Neural cell (in vitro differentiated cells): ENCODE measurements at regions not wholly inside any gene's neighbourhood (a gene's known extent, or its start where the extent isn't known, plus 50 kb on each side); places are given as distances from the start of the nearest gene placed in this dataset.

Source experiments
- CTCF ChIP-seq: fragments of 450-650 bp; IDR thresholded peaks from 2 replicates; pipeline ENCODE4 v1.5.1; 2014; ENCODE audit warnings: antibody characterized with exemption, mild to moderate bottlenecking, moderate library complexity; ENCODE audit not compliant: poor library complexity, severe bottlenecking
- EP300 ChIP-seq: fragments of 450-650 bp; conservative IDR thresholded peaks from 2 replicates; pipeline ENCODE4 v1.6.1; 2014; ENCODE audit warnings: antibody characterized with exemption, mild to moderate bottlenecking, moderate library complexity; ENCODE audit not compliant: poor library complexity, severe bottlenecking
- POLR2AphosphoS5 ChIP-seq: IDR thresholded peaks from 2 replicates; pipeline ENCODE4 v1.6.1; 2012
- TAF1 ChIP-seq: IDR thresholded peaks from 2 replicates; pipeline ENCODE4 v1.6.1; 2012; ENCODE audit warnings: low read depth

GRCh38 chr5:173736923-173737412, 120.5 kb upstream of the BOD1 start:
- TF ChIP-seq EP300 (no peak), POLR2AphosphoS5 (no peak), TAF1 (no peak), CTCF (no peak)
